ENCODE measurements at regions not wholly inside any gene's neighbourhood (a gene's known extent, or its start where the extent isn't known, plus 50 kb on each side); places are given as distances from the start of the nearest gene placed in this dataset.

GRCh38 chr2:133822517-133823225 lies 254.4 kb upstream of the NCKAP5 start:
- H3K27me3 Mint-ChIP-seq (ENCODE audit: unreplicated experiment) = peaks cover 2% of the 10 kb centered on the region
- no peak overlapping the region for H3K4me3 Mint-ChIP-seq (ENCODE audit: unreplicated experiment)
- no peaks in the 10 kb centered on the region for H3K4me1 Mint-ChIP-seq (ENCODE audit: low read depth, unreplicated experiment)
- no peak for DNase-seq
- no peak for TF ChIP-seq CTCF (IDR thresholded peaks at IDR 0.05; ENCODE audit: partially characterized antibody, unreplicated experiment)
- peaks cover 5% of the 10 kb centered on the region for H3K36me3 Mint-ChIP-seq (ENCODE audit: unreplicated experiment)
- H3K9me3 Mint-ChIP-seq (ENCODE audit: unreplicated experiment) = no peaks in the 10 kb centered on the region
- no peak overlapping the region for H3K27ac Mint-ChIP-seq (ENCODE audit: unreplicated experiment)

DNA sequence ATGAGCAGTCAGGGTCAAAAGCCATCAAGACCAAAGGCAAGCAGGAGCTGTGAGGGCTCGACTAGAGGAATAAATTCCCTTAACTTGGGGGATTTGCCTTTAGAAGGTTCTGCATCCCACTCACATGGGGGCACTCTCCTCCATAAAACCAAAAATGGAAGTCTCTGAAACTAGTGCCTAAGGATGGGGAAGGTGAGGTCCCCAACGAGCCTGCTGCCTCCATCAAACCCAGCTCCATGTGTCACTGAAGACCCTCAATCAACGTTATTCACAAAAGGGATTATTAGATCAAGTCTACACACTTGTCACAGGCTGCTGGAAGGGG lies 254.9 kb upstream of the NCKAP5 start:
- H3K9me3 Mint-ChIP-seq (ENCODE audit: unreplicated experiment) = no peaks in the 10 kb centered on the region
- no peak overlapping the region for H3K27ac Mint-ChIP-seq (ENCODE audit: unreplicated experiment)
- H3K4me1 Mint-ChIP-seq (ENCODE audit: low read depth, unreplicated experiment) = no peaks in the 10 kb centered on the region
- H3K4me3 Mint-ChIP-seq (ENCODE audit: unreplicated experiment) = no peak overlapping the region
- no peak for DNase-seq
- H3K27me3 Mint-ChIP-seq (ENCODE audit: unreplicated experiment) = peaks cover 2% of the 10 kb centered on the region
- TF ChIP-seq CTCF (IDR thresholded peaks at IDR 0.05; ENCODE audit: partially characterized antibody, unreplicated experiment) = no peak
- peaks cover 5% of the 10 kb centered on the region for H3K36me3 Mint-ChIP-seq (ENCODE audit: unreplicated experiment)

- no peak for DNase-seq
- Mint-ChIP-seq H3K9me3 (ENCODE audit: unreplicated experiment) (no peaks in the 10 kb centered on the region), H3K4me1 (ENCODE audit: low read depth, unreplicated experiment) (no peaks in the 10 kb centered on the region), H3K36me3 (ENCODE audit: unreplicated experiment) (peaks cover 5% of the 10 kb centered on the region), H3K27ac (ENCODE audit: unreplicated experiment) (no peak overlapping the region), H3K4me3 (ENCODE audit: unreplicated experiment) (no peak overlapping the region), H3K27me3 (ENCODE audit: unreplicated experiment) (peaks cover 2% of the 10 kb centered on the region)
- no peak for TF ChIP-seq CTCF (IDR thresholded peaks at IDR 0.05; ENCODE audit: partially characterized antibody, unreplicated experiment)
Measured at GRCh38 chr2:133824869-133825268, 256.6 kb upstream of the NCKAP5 start.

GRCh38 chr2:133825778-133826177 lies 257.5 kb upstream of the NCKAP5 start:
- Mint-ChIP-seq H3K27me3 (ENCODE audit: unreplicated experiment) (peaks cover 2% of the 10 kb centered on the region), H3K36me3 (ENCODE audit: unreplicated experiment) (peaks cover 5% of the 10 kb centered on the region), H3K9me3 (ENCODE audit: unreplicated experiment) (no peaks in the 10 kb centered on the region), H3K4me3 (ENCODE audit: unreplicated experiment) (no peak overlapping the region), H3K27ac (ENCODE audit: unreplicated experiment) (no peak overlapping the region), H3K4me1 (ENCODE audit: low read depth, unreplicated experiment) (no peaks in the 10 kb centered on the region)
- no peak for DNase-seq
- no peak for TF ChIP-seq CTCF (IDR thresholded peaks at IDR 0.05; ENCODE audit: partially characterized antibody, unreplicated experiment)

DNA sequence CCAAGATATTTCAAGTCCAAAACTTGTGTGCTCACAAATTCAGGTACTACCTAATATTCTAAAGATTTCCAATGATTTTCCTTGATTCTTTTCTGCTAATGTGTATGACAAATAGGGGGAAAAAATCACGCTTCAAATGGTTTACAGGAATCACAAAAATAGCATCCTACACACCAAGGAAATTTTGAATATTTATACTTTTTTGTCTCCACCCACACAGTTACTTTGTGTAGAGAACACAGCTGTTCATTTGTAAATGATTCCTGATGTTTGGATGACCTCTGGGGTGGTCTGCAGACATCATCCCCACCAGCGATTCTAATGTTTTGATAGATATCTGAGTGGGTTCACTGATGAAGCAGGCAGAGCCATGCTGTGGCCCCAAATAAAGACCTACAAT lies 260.6 kb upstream of the NCKAP5 start:
- no peak overlapping the region for H3K27ac Mint-ChIP-seq (ENCODE audit: unreplicated experiment)
- H3K9me3 Mint-ChIP-seq (ENCODE audit: unreplicated experiment) = no peaks in the 10 kb centered on the region
- H3K4me1 Mint-ChIP-seq (ENCODE audit: low read depth, unreplicated experiment) = no peaks in the 10 kb centered on the region
- H3K27me3 Mint-ChIP-seq (ENCODE audit: unreplicated experiment) = no peaks in the 10 kb centered on the region
- H3K36me3 Mint-ChIP-seq (ENCODE audit: unreplicated experiment) = peaks cover 5% of the 10 kb centered on the region
- DNase-seq = no peak
- TF ChIP-seq CTCF (IDR thresholded peaks at IDR 0.05; ENCODE audit: partially characterized antibody, unreplicated experiment) = no peak
- H3K4me3 Mint-ChIP-seq (ENCODE audit: unreplicated experiment) = no peak overlapping the region

Data from glutamatergic neuron (in vitro differentiated cells).